ENCODE measurements at regions not wholly inside any gene's neighbourhood (a gene's known extent, or its start where the extent isn't known, plus 50 kb on each side); places are given as distances from the start of the nearest gene placed in this dataset.

DNA sequence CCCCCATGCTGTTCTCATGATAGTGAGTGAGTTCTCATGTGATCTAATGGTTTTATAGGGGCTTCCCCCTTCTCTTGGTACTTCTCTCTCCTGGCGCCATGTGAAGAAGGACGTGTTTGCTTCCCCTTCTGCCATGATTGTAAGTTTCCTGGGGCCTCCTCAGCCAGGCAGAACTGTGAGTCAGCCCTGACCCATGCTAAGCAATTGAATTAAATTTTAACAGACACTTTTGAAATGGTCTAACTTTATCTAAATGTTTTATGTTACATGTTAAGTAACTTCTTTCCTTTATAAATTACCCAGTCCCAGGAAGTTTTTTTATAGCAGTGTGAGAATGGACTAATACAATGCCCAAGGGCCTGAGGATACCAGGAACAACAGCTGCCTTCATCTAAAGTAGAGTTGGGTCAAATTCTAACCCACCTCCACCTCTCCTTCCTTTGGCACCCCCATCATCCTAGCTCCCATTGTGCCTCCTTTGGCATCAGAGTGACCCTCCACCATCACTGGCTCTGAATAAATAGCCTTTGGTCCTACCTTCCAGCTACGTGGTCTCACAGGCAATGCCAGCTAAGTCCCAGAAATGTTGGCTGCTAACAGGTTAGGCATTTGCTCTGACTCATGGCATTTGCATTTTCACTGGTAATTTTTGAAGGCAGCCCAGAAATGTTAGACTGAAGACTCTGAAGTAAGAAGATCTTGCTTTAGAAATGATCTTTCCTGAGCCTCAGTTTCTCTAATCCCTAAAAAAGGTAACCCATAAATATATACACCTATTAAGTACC lies 182.1 kb downstream of the MOSPD2 start:
- Histone ChIP-seq H3F3A (ENCODE audit: insufficient read depth) (no peaks in the 10 kb centered on the region), H3K9ac (ENCODE audit: low read length) (no peak overlapping the region), H3K27ac (ENCODE audit: low read depth, low read length) (no peak overlapping the region), H3K9me2 (replicated peaks; ENCODE audit: insufficient read depth, low read length) (no peaks in the 10 kb centered on the region), H3K4me3 (ENCODE audit: insufficient read depth, low read length, poor library complexity, severe bottlenecking) (no peak overlapping the region), H3K9me3 (ENCODE audit: insufficient read depth, low read length) (no peaks in the 10 kb centered on the region), H3K36me3 (ENCODE audit: low read length) (no peaks in the 10 kb centered on the region), H4K20me1 (ENCODE audit: low read depth, low read length) (no peaks in the 10 kb centered on the region), H3K27me3 (ENCODE audit: low read length) (no peaks in the 10 kb centered on the region), H3K79me2 (ENCODE audit: insufficient read depth, low read length) (no peaks in the 10 kb centered on the region), H2AFZ (ENCODE audit: low read depth, low read length, severe bottlenecking) (no peak overlapping the region), H3K4me2 (ENCODE audit: low read depth, low read length, poor library complexity, severe bottlenecking) (no peak overlapping the region)
- no peak for TF ChIP-seq EZH2phosphoT487 (conservative IDR thresholded peaks at IDR 0.05; ENCODE audit: low read length)
- no peak for TF ChIP-seq CTCF (IDR thresholded peaks at IDR 0.05; ENCODE audit: insufficient read depth, low read length, poor library complexity, severe bottlenecking)

GRCh38 chrX:15050395-15050794 lies 177.2 kb downstream of the MOSPD2 start:
- H3K4me3 ChIP-seq (ENCODE audit: insufficient read depth, low read length, poor library complexity, severe bottlenecking): no peak overlapping the region
- H3K79me2 ChIP-seq (ENCODE audit: insufficient read depth, low read length): no peaks in the 10 kb centered on the region
- H4K20me1 ChIP-seq (ENCODE audit: low read depth, low read length): no peaks in the 10 kb centered on the region
- H3K4me2 ChIP-seq (ENCODE audit: low read depth, low read length, poor library complexity, severe bottlenecking): no peak overlapping the region
- no peak overlapping the region for H3K9ac ChIP-seq (ENCODE audit: low read length)
- no peaks in the 10 kb centered on the region for H3K9me2 ChIP-seq (replicated peaks; ENCODE audit: insufficient read depth, low read length)
- no peaks in the 10 kb centered on the region for H3F3A ChIP-seq (ENCODE audit: insufficient read depth)
- H3K27me3 ChIP-seq (ENCODE audit: low read length): no peaks in the 10 kb centered on the region
- H3K36me3 ChIP-seq (ENCODE audit: low read length): no peaks in the 10 kb centered on the region
- no peak overlapping the region for H2AFZ ChIP-seq (ENCODE audit: low read depth, low read length, severe bottlenecking)
- no peak overlapping the region for H3K27ac ChIP-seq (ENCODE audit: low read depth, low read length)
- TF ChIP-seq EZH2phosphoT487 (conservative IDR thresholded peaks at IDR 0.05; ENCODE audit: low read length) (no peak), CTCF (IDR thresholded peaks at IDR 0.05; ENCODE audit: insufficient read depth, low read length, poor library complexity, severe bottlenecking) (no peak)
- H3K9me3 ChIP-seq (ENCODE audit: insufficient read depth, low read length): no peaks in the 10 kb centered on the region

DNA sequence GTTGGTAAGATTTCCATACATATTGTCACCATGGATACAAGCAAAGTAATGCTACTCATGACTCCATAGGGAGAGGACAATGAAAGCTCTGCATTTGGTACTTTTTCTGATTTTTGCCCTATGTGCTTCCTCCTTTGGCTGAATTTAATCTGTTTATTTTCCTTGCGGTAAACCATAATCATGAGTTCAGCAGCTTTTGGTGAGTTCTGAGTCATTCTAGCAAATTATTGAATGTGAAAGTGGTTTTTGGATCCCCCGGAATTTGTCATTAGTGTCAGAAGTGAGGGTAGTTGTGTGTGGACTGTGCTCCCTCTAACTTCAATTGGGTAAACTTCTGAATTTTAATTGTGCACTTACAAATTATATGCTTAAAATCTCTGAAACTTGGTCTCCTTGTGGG lies 170.3 kb downstream of the MOSPD2 start:
- H3K9me2 ChIP-seq (replicated peaks; ENCODE audit: insufficient read depth, low read length): no peaks in the 10 kb centered on the region
- TF ChIP-seq CTCF (IDR thresholded peaks at IDR 0.05; ENCODE audit: insufficient read depth, low read length, poor library complexity, severe bottlenecking): no peak
- TF ChIP-seq EZH2phosphoT487 (conservative IDR thresholded peaks at IDR 0.05; ENCODE audit: low read length): no peak
- H3K36me3 ChIP-seq (ENCODE audit: low read length): no peaks in the 10 kb centered on the region
- H4K20me1 ChIP-seq (ENCODE audit: low read depth, low read length): no peaks in the 10 kb centered on the region
- H3F3A ChIP-seq (ENCODE audit: insufficient read depth): no peaks in the 10 kb centered on the region
- no peaks in the 10 kb centered on the region for H3K27me3 ChIP-seq (ENCODE audit: low read length)
- H3K9ac ChIP-seq (ENCODE audit: low read length): no peak overlapping the region
- no peak overlapping the region for H3K4me3 ChIP-seq (ENCODE audit: insufficient read depth, low read length, poor library complexity, severe bottlenecking)
- H3K79me2 ChIP-seq (ENCODE audit: insufficient read depth, low read length): no peaks in the 10 kb centered on the region
- no peaks in the 10 kb centered on the region for H3K9me3 ChIP-seq (ENCODE audit: insufficient read depth, low read length)
- no peak overlapping the region for H3K27ac ChIP-seq (ENCODE audit: low read depth, low read length)
- no peak overlapping the region for H2AFZ ChIP-seq (ENCODE audit: low read depth, low read length, severe bottlenecking)
- no peak overlapping the region for H3K4me2 ChIP-seq (ENCODE audit: low read depth, low read length, poor library complexity, severe bottlenecking)

Data from SU-DHL-6 (cell line).